ENCODE measurements at regions not wholly inside any gene's neighbourhood (a gene's known extent, or its start where the extent isn't known, plus 50 kb on each side); places are given as distances from the start of the nearest gene placed in this dataset.

DNA sequence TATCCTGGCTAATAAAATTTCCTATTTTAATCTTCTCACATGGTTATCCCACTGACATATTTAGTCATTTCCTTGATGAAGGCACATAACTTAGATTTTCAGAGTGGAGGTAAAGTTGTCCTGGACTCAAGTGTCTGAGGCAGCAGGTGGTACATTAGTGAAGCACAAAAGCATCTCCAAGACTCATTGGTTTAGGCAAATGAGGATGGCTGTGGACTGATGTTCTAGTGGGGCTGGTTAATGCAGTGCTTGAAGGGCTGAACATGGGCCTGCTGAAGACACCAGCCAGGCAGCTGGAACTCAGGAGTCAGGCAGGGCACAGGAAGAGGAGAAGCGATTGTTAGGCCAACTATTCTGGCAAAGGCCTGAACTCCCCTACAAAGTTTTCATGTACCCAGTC lies 76.3 kb upstream of the SESN3 start:
- TF ChIP-seq TCF12 (IDR thresholded peaks at IDR 0.05; ENCODE audit: low read depth) (no peak), TEAD4 (IDR thresholded peaks at IDR 0.05) (no peak), EGR1 (IDR thresholded peaks at IDR 0.05) (no peak), TAF1 (IDR thresholded peaks at IDR 0.05; ENCODE audit: low read depth) (no peak), NFIC (IDR thresholded peaks at IDR 0.05) (no peak), REST (IDR thresholded peaks at IDR 0.05; ENCODE audit: low read depth) (no peak), FOXM1 (IDR thresholded peaks at IDR 0.05; ENCODE audit: borderline replicate concordance, low read depth) (no peak), USF1 (IDR thresholded peaks at IDR 0.05) (no peak), ZBTB7A (IDR thresholded peaks at IDR 0.05; ENCODE audit: low read depth) (no peak), CEBPB (IDR thresholded peaks at IDR 0.05) (no peak), YY1 (IDR thresholded peaks at IDR 0.05; ENCODE audit: low read depth) (no peak), CREB1 (IDR thresholded peaks at IDR 0.05; ENCODE audit: low read depth) (no peak), EP300 (IDR thresholded peaks at IDR 0.05; ENCODE audit: borderline replicate concordance) (no peak), RAD21 (IDR thresholded peaks at IDR 0.05; ENCODE audit: low read depth) (no peak)
- TF ChIP-seq, protein P1, sequence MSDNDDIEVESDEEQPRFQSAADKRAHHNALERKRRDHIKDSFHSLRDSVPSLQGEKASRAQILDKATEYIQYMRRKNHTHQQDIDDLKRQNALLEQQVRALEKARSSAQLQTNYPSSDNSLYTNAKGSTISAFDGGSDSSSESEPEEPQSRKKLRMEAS (IDR thresholded peaks at IDR 0.05): no peak

GRCh38 chr11:95306801-95307200 lies 75.8 kb upstream of the SESN3 start:
- TF ChIP-seq USF1 (IDR thresholded peaks at IDR 0.05): no peak
- no peak for TF ChIP-seq CEBPB (IDR thresholded peaks at IDR 0.05)
- no peak for TF ChIP-seq YY1 (IDR thresholded peaks at IDR 0.05; ENCODE audit: low read depth)
- TF ChIP-seq CREB1 (IDR thresholded peaks at IDR 0.05; ENCODE audit: low read depth): no peak
- TF ChIP-seq TAF1 (IDR thresholded peaks at IDR 0.05; ENCODE audit: low read depth): no peak
- TF ChIP-seq, protein P1 (IDR thresholded peaks at IDR 0.05): no peak
- no peak for TF ChIP-seq EGR1 (IDR thresholded peaks at IDR 0.05)
- TF ChIP-seq TCF12 (IDR thresholded peaks at IDR 0.05; ENCODE audit: low read depth): no peak
- no peak for TF ChIP-seq NFIC (IDR thresholded peaks at IDR 0.05)
- no peak for TF ChIP-seq FOXM1 (IDR thresholded peaks at IDR 0.05; ENCODE audit: borderline replicate concordance, low read depth)
- no peak for TF ChIP-seq ZBTB7A (IDR thresholded peaks at IDR 0.05; ENCODE audit: low read depth)

- no peak for TF ChIP-seq ZBTB7A (IDR thresholded peaks at IDR 0.05; ENCODE audit: low read depth)
- TF ChIP-seq EGR1 (IDR thresholded peaks at IDR 0.05): no peak
- no peak for TF ChIP-seq TEAD4 (IDR thresholded peaks at IDR 0.05)
- no peak for TF ChIP-seq TCF12 (IDR thresholded peaks at IDR 0.05; ENCODE audit: low read depth)
- TF ChIP-seq TAF1 (IDR thresholded peaks at IDR 0.05; ENCODE audit: low read depth): no peak
- no peak for TF ChIP-seq FOXM1 (IDR thresholded peaks at IDR 0.05; ENCODE audit: borderline replicate concordance, low read depth)
- TF ChIP-seq EP300 (IDR thresholded peaks at IDR 0.05; ENCODE audit: borderline replicate concordance): no peak
- no peak for TF ChIP-seq CEBPB (IDR thresholded peaks at IDR 0.05)
- TF ChIP-seq NFIC (IDR thresholded peaks at IDR 0.05): no peak
Measured at GRCh38 chr11:95306123-95306522, 75.1 kb upstream of the SESN3 start.

GRCh38 chr11:95305705-95306104 lies 74.7 kb upstream of the SESN3 start:
- TF ChIP-seq REST (IDR thresholded peaks at IDR 0.05; ENCODE audit: low read depth): no peak
- TF ChIP-seq, protein P1 (IDR thresholded peaks at IDR 0.05): no peak

- TF ChIP-seq NFIC (IDR thresholded peaks at IDR 0.05) (no peak), EP300 (IDR thresholded peaks at IDR 0.05; ENCODE audit: borderline replicate concordance) (no peak), USF1 (IDR thresholded peaks at IDR 0.05) (no peak), ZBTB7A (IDR thresholded peaks at IDR 0.05; ENCODE audit: low read depth) (no peak), TAF1 (IDR thresholded peaks at IDR 0.05; ENCODE audit: low read depth) (no peak), EGR1 (IDR thresholded peaks at IDR 0.05) (no peak), CEBPB (IDR thresholded peaks at IDR 0.05) (no peak), YY1 (IDR thresholded peaks at IDR 0.05; ENCODE audit: low read depth) (no peak), TEAD4 (IDR thresholded peaks at IDR 0.05) (no peak), FOXM1 (IDR thresholded peaks at IDR 0.05; ENCODE audit: borderline replicate concordance, low read depth) (no peak), RAD21 (IDR thresholded peaks at IDR 0.05; ENCODE audit: low read depth) (no peak), CREB1 (IDR thresholded peaks at IDR 0.05; ENCODE audit: low read depth) (no peak), TCF12 (IDR thresholded peaks at IDR 0.05; ENCODE audit: low read depth) (no peak), REST (IDR thresholded peaks at IDR 0.05; ENCODE audit: low read depth) (no peak)
- TF ChIP-seq, protein P1 (IDR thresholded peaks at IDR 0.05): no peak
Measured at GRCh38 chr11:95304777-95305176, 73.8 kb upstream of the SESN3 start.
